HG03039 (cell line): ENCODE measurements at regions not wholly inside any gene's neighbourhood (a gene's known extent, or its start where the extent isn't known, plus 50 kb on each side); places are given as distances from the start of the nearest gene placed in this dataset.

ENCODE experiments used
- ATAC-seq: cut with Tn5 transposase; IDR thresholded peaks from one replicate; pipeline ENCODE4 v1.9.1; 2021; ENCODE audit warnings: mild to moderate bottlenecking, moderate library complexity; ENCODE audit not compliant: unreplicated experiment

- no peak for ATAC-seq
These were observed 196.4 kb upstream of the FOXN3 start for GRCh38 chr14:89613260-89614008.

- ATAC-seq: no peak
These were observed 192.6 kb upstream of the FOXN3 start for GRCh38 chr14:89609500-89610100.

- ATAC-seq: no peak
These were observed 190.4 kb upstream of the FOXN3 start for GRCh38 chr14:89607453-89607852.

GRCh38 chr14:89603938-89604480 is 187.0 kb upstream of the FOXN3 start:
- ATAC-seq: no peak

GRCh38 chr14:89600950-89601826 is 184.2 kb upstream of the FOXN3 start:
- ATAC-seq: no peak

GRCh38 chr14:89600029-89600428 is 183.0 kb upstream of the FOXN3 start:
- no peak for ATAC-seq

- no peak for ATAC-seq
These were observed 181.6 kb upstream of the FOXN3 start for GRCh38 chr14:89598548-89599186.

GRCh38 chr14:89592961-89593360 is 175.9 kb upstream of the FOXN3 start:
- no peak for ATAC-seq

GRCh38 chr14:89589400-89590118 is 172.5 kb upstream of the FOXN3 start:
- peak; percentile 53 for ATAC-seq

GRCh38 chr14:89588840-89589296 is 171.8 kb upstream of the FOXN3 start:
- no peak for ATAC-seq

- ATAC-seq: no peak
These were observed 171.0 kb upstream of the FOXN3 start for GRCh38 chr14:89588016-89588415.

- no peak for ATAC-seq
These were observed 170.0 kb upstream of the FOXN3 start for GRCh38 chr14:89587136-89587420.

- no peak for ATAC-seq
These were observed 169.5 kb upstream of the FOXN3 start for GRCh38 chr14:89586258-89587135.

- ATAC-seq: no peak
These were observed 161.1 kb upstream of the FOXN3 start for GRCh38 chr14:89578156-89578555.

- no peak for ATAC-seq
These were observed 159.9 kb upstream of the FOXN3 start for GRCh38 chr14:89576960-89577359.

- ATAC-seq: no peak
These were observed 159.3 kb upstream of the FOXN3 start for GRCh38 chr14:89576145-89576927.

GRCh38 chr14:89575386-89576061 is 158.5 kb upstream of the FOXN3 start:
- ATAC-seq: no peak

- no peak for ATAC-seq
These were observed 157.4 kb upstream of the FOXN3 start for GRCh38 chr14:89574420-89574819.
